ENCODE measurements at regions not wholly inside any gene's neighbourhood (a gene's known extent, or its start where the extent isn't known, plus 50 kb on each side); places are given as distances from the start of the nearest gene placed in this dataset.

DNA sequence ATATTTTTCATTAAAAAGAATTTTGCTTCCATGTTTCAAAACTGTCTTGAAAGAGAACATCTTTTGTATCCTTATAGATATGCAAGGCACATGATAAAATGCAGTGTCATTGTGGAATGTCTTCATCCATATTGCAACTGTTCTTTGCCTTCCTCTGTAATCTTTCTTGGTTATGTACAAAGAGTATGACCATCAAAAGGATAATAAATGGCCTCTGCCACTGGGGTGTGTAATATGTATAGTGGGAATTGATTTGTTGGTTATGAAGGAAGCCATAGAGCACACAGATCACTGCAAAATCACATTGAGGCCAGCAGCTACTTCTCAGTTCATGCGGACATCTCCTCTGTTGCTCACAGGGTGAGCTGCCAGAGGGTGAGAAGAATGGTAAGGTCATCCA is 703.5 kb downstream of the TFAP2A start:
- no peaks in the 10 kb centered on the region for H3K27me3 ChIP-seq (ENCODE audit: control insufficient read depth, insufficient read depth, low read length)
- ChIA-PET POLR2A (no interaction called here), CTCF (no interaction called here)
- BruUV-seq (replicated peaks): no TSS peak
- H3K27ac ChIP-seq (ENCODE audit: low read length): peak overlapping the region; percentile 7; the same call in 1 of the 2 replicates
- H3K9me3 ChIP-seq (ENCODE audit: control insufficient read depth, insufficient read depth, low read depth, low read length): no peaks in the 10 kb centered on the region
- no peaks in the 10 kb centered on the region for H3K36me3 ChIP-seq (ENCODE audit: control insufficient read depth, insufficient read depth, low read length)
- no peak overlapping the region for H3K4me3 ChIP-seq (ENCODE audit: low read depth in 2 of 2, low read length in 2 of 2)
- ATAC-seq: no peak
- no peaks in the 10 kb centered on the region for H3K4me1 ChIP-seq (ENCODE audit: control insufficient read depth, insufficient read depth, low read length)
- no peak for TF ChIP-seq POLR2AphosphoS5 (IDR thresholded peaks at IDR 0.05; ENCODE audit: low read depth, low read length)
- TF ChIP-seq TCF7L2 (IDR thresholded peaks at IDR 0.05; ENCODE audit: low read depth, low read length): no peak
- TF ChIP-seq, protein P1, sequence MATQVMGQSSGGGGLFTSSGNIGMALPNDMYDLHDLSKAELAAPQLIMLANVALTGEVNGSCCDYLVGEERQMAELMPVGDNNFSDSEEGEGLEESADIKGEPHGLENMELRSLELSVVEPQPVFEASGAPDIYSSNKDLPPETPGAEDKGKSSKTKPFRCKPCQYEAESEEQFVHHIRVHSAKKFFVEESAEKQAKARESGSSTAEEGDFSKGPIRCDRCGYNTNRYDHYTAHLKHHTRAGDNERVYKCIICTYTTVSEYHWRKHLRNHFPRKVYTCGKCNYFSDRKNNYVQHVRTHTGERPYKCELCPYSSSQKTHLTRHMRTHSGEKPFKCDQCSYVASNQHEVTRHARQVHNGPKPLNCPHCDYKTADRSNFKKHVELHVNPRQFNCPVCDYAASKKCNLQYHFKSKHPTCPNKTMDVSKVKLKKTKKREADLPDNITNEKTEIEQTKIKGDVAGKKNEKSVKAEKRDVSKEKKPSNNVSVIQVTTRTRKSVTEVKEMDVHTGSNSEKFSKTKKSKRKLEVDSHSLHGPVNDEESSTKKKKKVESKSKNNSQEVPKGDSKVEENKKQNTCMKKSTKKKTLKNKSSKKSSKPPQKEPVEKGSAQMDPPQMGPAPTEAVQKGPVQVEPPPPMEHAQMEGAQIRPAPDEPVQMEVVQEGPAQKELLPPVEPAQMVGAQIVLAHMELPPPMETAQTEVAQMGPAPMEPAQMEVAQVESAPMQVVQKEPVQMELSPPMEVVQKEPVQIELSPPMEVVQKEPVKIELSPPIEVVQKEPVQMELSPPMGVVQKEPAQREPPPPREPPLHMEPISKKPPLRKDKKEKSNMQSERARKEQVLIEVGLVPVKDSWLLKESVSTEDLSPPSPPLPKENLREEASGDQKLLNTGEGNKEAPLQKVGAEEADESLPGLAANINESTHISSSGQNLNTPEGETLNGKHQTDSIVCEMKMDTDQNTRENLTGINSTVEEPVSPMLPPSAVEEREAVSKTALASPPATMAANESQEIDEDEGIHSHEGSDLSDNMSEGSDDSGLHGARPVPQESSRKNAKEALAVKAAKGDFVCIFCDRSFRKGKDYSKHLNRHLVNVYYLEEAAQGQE (IDR thresholded peaks at IDR 0.05; ENCODE audit: insufficient read depth in 1 of 2, low read depth in 2 of 2, low read length in 1 of 2): no peak
- TF ChIP-seq, protein P2, sequence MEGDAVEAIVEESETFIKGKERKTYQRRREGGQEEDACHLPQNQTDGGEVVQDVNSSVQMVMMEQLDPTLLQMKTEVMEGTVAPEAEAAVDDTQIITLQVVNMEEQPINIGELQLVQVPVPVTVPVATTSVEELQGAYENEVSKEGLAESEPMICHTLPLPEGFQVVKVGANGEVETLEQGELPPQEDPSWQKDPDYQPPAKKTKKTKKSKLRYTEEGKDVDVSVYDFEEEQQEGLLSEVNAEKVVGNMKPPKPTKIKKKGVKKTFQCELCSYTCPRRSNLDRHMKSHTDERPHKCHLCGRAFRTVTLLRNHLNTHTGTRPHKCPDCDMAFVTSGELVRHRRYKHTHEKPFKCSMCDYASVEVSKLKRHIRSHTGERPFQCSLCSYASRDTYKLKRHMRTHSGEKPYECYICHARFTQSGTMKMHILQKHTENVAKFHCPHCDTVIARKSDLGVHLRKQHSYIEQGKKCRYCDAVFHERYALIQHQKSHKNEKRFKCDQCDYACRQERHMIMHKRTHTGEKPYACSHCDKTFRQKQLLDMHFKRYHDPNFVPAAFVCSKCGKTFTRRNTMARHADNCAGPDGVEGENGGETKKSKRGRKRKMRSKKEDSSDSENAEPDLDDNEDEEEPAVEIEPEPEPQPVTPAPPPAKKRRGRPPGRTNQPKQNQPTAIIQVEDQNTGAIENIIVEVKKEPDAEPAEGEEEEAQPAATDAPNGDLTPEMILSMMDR (IDR thresholded peaks at IDR 0.05): no peak
- no peak for TF ChIP-seq SIN3A (IDR thresholded peaks at IDR 0.05; ENCODE audit: borderline replicate concordance, insufficient read depth, low read depth, low read length)
- no peak for DNase-seq (ENCODE audit: low read depth, low spot score)
- intact Hi-C loops (cut with micrococcal nuclease; ENCODE audit: unreplicated experiment): no loop called here
- in situ Hi-C loops (cut with HindIII; ENCODE audit: low pct_unique_long_range_greater_than_20kb, low sequenced_read_pairs): no loop called here

DNA sequence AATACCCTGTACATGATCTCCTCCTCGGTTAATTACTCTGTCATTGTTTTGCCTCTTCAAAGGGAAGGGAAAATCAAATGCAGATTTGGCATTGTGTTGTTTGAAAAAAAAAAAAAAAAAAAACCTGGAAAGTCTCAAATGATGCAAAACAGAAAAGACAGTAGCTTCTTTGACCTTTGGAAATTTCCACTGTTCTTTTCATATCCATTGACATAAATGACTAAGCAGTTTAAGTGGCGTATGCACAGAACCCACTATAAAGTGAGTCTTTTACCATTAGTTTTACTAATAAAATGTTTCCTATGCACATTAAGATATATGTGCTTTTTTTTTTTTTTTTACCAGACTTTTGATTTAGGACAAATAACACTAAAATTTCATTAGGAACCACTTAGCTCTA is 704.3 kb downstream of the TFAP2A start:
- TF ChIP-seq SIN3A (IDR thresholded peaks at IDR 0.05; ENCODE audit: borderline replicate concordance, insufficient read depth, low read depth, low read length): no peak
- TF ChIP-seq POLR2AphosphoS5 (IDR thresholded peaks at IDR 0.05; ENCODE audit: low read depth, low read length): no peak
- TF ChIP-seq, protein P2 (IDR thresholded peaks at IDR 0.05): no peak
- TF ChIP-seq TCF7L2 (IDR thresholded peaks at IDR 0.05; ENCODE audit: low read depth, low read length): no peak
- TF ChIP-seq, protein P1 (IDR thresholded peaks at IDR 0.05; ENCODE audit: insufficient read depth in 1 of 2, low read depth in 2 of 2, low read length in 1 of 2): no peak
- POLR2A ChIA-PET: interaction anchor here (0.6 kb wide), 1 partner anchor 193 kb away, joined by 9 read pairs; no protein-coding TSS in a partner anchor
- no TSS peak for BruUV-seq (replicated peaks)
- H3K4me1 ChIP-seq (ENCODE audit: control insufficient read depth, insufficient read depth, low read length): no peaks in the 10 kb centered on the region
- no peaks in the 10 kb centered on the region for H3K9me3 ChIP-seq (ENCODE audit: control insufficient read depth, insufficient read depth, low read depth, low read length)
- no peaks in the 10 kb centered on the region for H3K36me3 ChIP-seq (ENCODE audit: control insufficient read depth, insufficient read depth, low read length)
- H3K4me3 ChIP-seq (ENCODE audit: low read depth in 2 of 2, low read length in 2 of 2): no peak overlapping the region
- ATAC-seq: no peak
- in situ Hi-C loops (cut with HindIII; ENCODE audit: low pct_unique_long_range_greater_than_20kb, low sequenced_read_pairs): no loop called here
- H3K27ac ChIP-seq (ENCODE audit: low read length): no peak overlapping the region
- H3K27me3 ChIP-seq (ENCODE audit: control insufficient read depth, insufficient read depth, low read length): no peaks in the 10 kb centered on the region
- no peak for DNase-seq (ENCODE audit: low read depth, low spot score)
- CTCF ChIA-PET: no interaction called here
- intact Hi-C loops (cut with micrococcal nuclease; ENCODE audit: unreplicated experiment): no loop called here

Measured in Panc1 (cell line).